NB4 (cell line): ENCODE measurements at regions not wholly inside any gene's neighbourhood (a gene's known extent, or its start where the extent isn't known, plus 50 kb on each side); places are given as distances from the start of the nearest gene placed in this dataset.

Experiments
- DNase-seq: peaks from one replicate; pipeline ENCODE4 v3.0.0; 2010; ENCODE audit warnings: low read depth
- H3K4me3 ChIP-seq: one replicate; pipeline ENCODE4 v1.5.1; 2011; ENCODE audit warnings: mild to moderate bottlenecking, low read depth, low read length, moderate library complexity
- CTCF ChIP-seq: IDR thresholded peaks from one replicate; pipeline ENCODE4 v1.5.1; 2012; ENCODE audit warnings: low read depth, low read length
- MAX ChIP-seq: IDR thresholded peaks from 2 replicates; pipeline ENCODE4 v1.6.1; 2011; ENCODE audit warnings: low read depth, low read length
- MYC ChIP-seq: IDR thresholded peaks from 2 replicates; pipeline ENCODE4 v1.6.1; 2011; ENCODE audit warnings: low read depth, low read length
- POLR2A ChIP-seq: IDR thresholded peaks from 2 replicates; pipeline ENCODE4 v1.6.1; 2011; ENCODE audit warnings: mild to moderate bottlenecking; ENCODE audit not compliant: insufficient read length; ENCODE audit errors: extremely low read depth

GRCh38 chr2:226351711-226352110 lies 447.9 kb downstream of the IRS1 start:
- DNase-seq, result no peak
- no peak for TF ChIP-seq CTCF
- no peak for TF ChIP-seq MAX
- TF ChIP-seq MYC, result no peak
- TF ChIP-seq POLR2A, result no peak
- no peak overlapping the region for H3K4me3 ChIP-seq

GRCh38 chr2:226339616-226340015 lies 460.0 kb downstream of the IRS1 start:
- H3K4me3 ChIP-seq, result no peak overlapping the region
- DNase-seq, result no peak
- TF ChIP-seq MYC (no peak), MAX (no peak), POLR2A (no peak), CTCF (no peak)

- no peak for TF ChIP-seq CTCF
- TF ChIP-seq POLR2A, result no peak
- no peak for TF ChIP-seq MYC
- TF ChIP-seq MAX, result no peak
- H3K4me3 ChIP-seq, result no peak overlapping the region
- DNase-seq, result peak; percentile 10
Measured at GRCh38 chr2:226338825-226339224, 460.8 kb downstream of the IRS1 start.

- DNase-seq, result no peak
- H3K4me3 ChIP-seq, result no peak overlapping the region
- no peak for TF ChIP-seq POLR2A
Measured at GRCh38 chr2:226337941-226338600, 461.5 kb downstream of the IRS1 start.

GRCh38 chr2:226336283-226336682 lies 463.3 kb downstream of the IRS1 start:
- no peak overlapping the region for H3K4me3 ChIP-seq
- TF ChIP-seq MYC, result no peak
- no peak for TF ChIP-seq MAX
- TF ChIP-seq CTCF, result no peak
- no peak for TF ChIP-seq POLR2A
- no peak for DNase-seq

- TF ChIP-seq CTCF (no peak), MAX (no peak), MYC (no peak), POLR2A (no peak)
- DNase-seq, result no peak
- H3K4me3 ChIP-seq, result no peak overlapping the region
Measured at GRCh38 chr2:226334981-226335720, 464.5 kb downstream of the IRS1 start.
